H1 (cell line): ENCODE measurements at regions not wholly inside any gene's neighbourhood (a gene's known extent, or its start where the extent isn't known, plus 50 kb on each side); places are given as distances from the start of the nearest gene placed in this dataset.
A peak's percentile ranks its signal among the peaks of the same experiment; 100 is the strongest.

Experiments
- CTCF ChIA-PET: fragments of 300-600 bp; sonication (Branson Sonifier 250); formaldehyde crosslinking; loops from one replicate; lab custom pipeline; 2021; ENCODE audit not compliant: partially characterized antibody; lab: Charles Lee
- POLR2A ChIA-PET: fragments of 300-600 bp; sonication (Branson Sonifier 250); formaldehyde crosslinking; loops from one replicate; lab custom pipeline; 2021; ENCODE audit warnings: inconsistent platforms; ENCODE audit not compliant: partially characterized antibody; lab: Charles Lee
- DNase-seq, 2 experiments: peaks; one replicate each; pipeline versions ENCODE4 v3.0.0 to v3.0.0-alpha.2; 2010 to 2022; ENCODE audit warnings: low spot score in 2 of 2, low read depth in 1 of 2, mixed read lengths in 1 of 2
- FAIRE-seq: peaks from 2 replicates; lab custom pipeline; 2011; peaks lifted over from hg19 to GRCh38; lab: Jason Lieb, UNC
- H2AFZ ChIP-seq: 2 replicates; pipeline ENCODE4 v1.8.1; 2012; ENCODE audit warnings: low read length, inconsistent platforms
- H2AK5ac ChIP-seq: 2 replicates; pipeline ENCODE4 v1.6.1; 2013; ENCODE audit warnings: low read depth, low read length
- H2BK120ac ChIP-seq: replicated peaks from 2 replicates; pipeline ENCODE3; 2013; ENCODE audit warnings: low read depth, low read length, inconsistent platforms
- H2BK12ac ChIP-seq: 2 replicates; pipeline ENCODE4 v1.6.1; 2013; ENCODE audit warnings: low read depth, low read length
- H2BK15ac ChIP-seq: 2 replicates; pipeline ENCODE4 v1.6.1; 2013; ENCODE audit warnings: low read length
- H2BK20ac ChIP-seq: 2 replicates; pipeline ENCODE4 v1.6.1; 2013; ENCODE audit warnings: low read length
- H2BK5ac ChIP-seq: 2 replicates; pipeline ENCODE4 v1.6.1; 2013; ENCODE audit warnings: low read depth, low read length
- H3K14ac ChIP-seq: 2 replicates; pipeline ENCODE4 v1.6.1; 2013; ENCODE audit warnings: inconsistent platforms; ENCODE audit not compliant: insufficient read length
- H3K18ac ChIP-seq: 2 replicates; pipeline ENCODE4 v1.6.1; 2013; ENCODE audit warnings: low read length; ENCODE audit errors: extremely low read depth
- H3K23ac ChIP-seq: 2 replicates; pipeline ENCODE4 v1.6.1; 2013; ENCODE audit warnings: inconsistent platforms; ENCODE audit not compliant: insufficient read length
- H3K23me2 ChIP-seq: 2 replicates; pipeline ENCODE4 v1.6.1; 2013; ENCODE audit warnings: low read depth, low read length
- H3K27ac ChIP-seq: 2 replicates; pipeline ENCODE4 v1.6.1; 2011; ENCODE audit warnings: low read depth, low read length, inconsistent platforms
- H3K27me3 ChIP-seq, 4 experiments: replicated peaks in 1 of 4; 1 replicate in 1 of 4; 2 replicates in 3 of 4; pipeline versions ENCODE4 v1.6.1 to v1.8.1; 2011 to 2013; ENCODE audit warnings: low read length in 3 of 4, mild to moderate bottlenecking in 3 of 4, inconsistent platforms in 2 of 4, mixed read lengths in 2 of 4, moderate library complexity in 1 of 4; ENCODE audit not compliant: control insufficient read depth in 3 of 4, insufficient read depth in 3 of 4; ENCODE audit errors: extremely low read depth in 1 of 4
- H3K36me3 ChIP-seq, 4 experiments: 2 replicates each; pipeline versions ENCODE4 v1.6.1 to v1.8.1; 2011 to 2013; ENCODE audit warnings: mild to moderate bottlenecking in 4 of 4, low read length in 3 of 4, moderate library complexity in 2 of 4, control low read depth in 1 of 4, inconsistent platforms in 1 of 4; ENCODE audit not compliant: insufficient read depth in 4 of 4, control insufficient read depth in 2 of 4
- H3K4ac ChIP-seq: replicated peaks from 2 replicates; pipeline ENCODE3; 2013; ENCODE audit warnings: low read length, low read depth, mixed read lengths, inconsistent platforms; ENCODE audit not compliant: insufficient read length
- H3K4me1 ChIP-seq, 4 experiments: replicated peaks in 1 of 4; 1 replicate in 1 of 4; 2 replicates in 3 of 4; pipeline versions ENCODE4 v1.6.1 to v1.8.1; 2011 to 2013; ENCODE audit warnings: low read length in 3 of 4, inconsistent platforms in 2 of 4, mixed read lengths in 1 of 4; ENCODE audit not compliant: insufficient read depth in 4 of 4, control insufficient read depth in 3 of 4
- H3K4me2 ChIP-seq, 2 experiments: 2 replicates each; pipeline versions ENCODE4 v1.6.1 to v1.8.1; 2011 to 2013; ENCODE audit warnings: low read depth in 2 of 2, low read length in 2 of 2, control low read depth in 1 of 2, inconsistent platforms in 1 of 2, mild to moderate bottlenecking in 1 of 2; ENCODE audit not compliant: insufficient read depth in 1 of 2
- H3K4me3 ChIP-seq, 4 experiments: fragments of 200-600, 300-600 bp in 1 of 4; sonication (generic), shearing (Covaris generic), sonication (Bioruptor Twin) in 1 of 4; 2 replicates each; pipeline versions ENCODE4 v1.5.1 to v1.8.1; 2011 to 2016; ENCODE audit warnings: low read length in 4 of 4, low read depth in 3 of 4, control low read depth in 2 of 4, inconsistent platforms in 2 of 4, mild to moderate bottlenecking in 2 of 4, mixed read lengths in 1 of 4, moderate library complexity in 1 of 4; ENCODE audit not compliant: insufficient read depth in 2 of 4; ENCODE audit errors: extremely low read depth in 1 of 4
- H3K56ac ChIP-seq: replicated peaks from 2 replicates; pipeline ENCODE3; 2013; ENCODE audit warnings: low read depth, mild to moderate bottlenecking, mixed read lengths, low read length, inconsistent platforms; ENCODE audit not compliant: insufficient read length
- H3K79me1 ChIP-seq: 2 replicates; pipeline ENCODE4 v1.6.1; 2013; ENCODE audit warnings: low read depth, low read length, control low read depth
- H3K79me2 ChIP-seq, 2 experiments: 2 replicates each; pipeline versions ENCODE4 v1.6.1 to v1.8.1; 2012 to 2013; ENCODE audit warnings: low read length in 2 of 2, mild to moderate bottlenecking in 2 of 2, inconsistent platforms in 1 of 2; ENCODE audit not compliant: insufficient read depth in 2 of 2, control insufficient read depth in 1 of 2
- H3K9ac ChIP-seq, 4 experiments: replicated peaks in 1 of 4; 1 replicate in 1 of 4; 2 replicates in 3 of 4; pipeline versions ENCODE4 v1.6.1 to v1.8.1; 2011 to 2013; ENCODE audit warnings: low read depth in 3 of 4, low read length in 3 of 4, control low read depth in 2 of 4, mild to moderate bottlenecking in 2 of 4, moderate library complexity in 2 of 4, inconsistent platforms in 1 of 4; ENCODE audit errors: extremely low read depth in 1 of 4
- H3K9me3 ChIP-seq, 2 experiments: 2 replicates each; pipeline versions ENCODE4 v1.6.1 to v1.8.1; 2012 to 2013; ENCODE audit warnings: mild to moderate bottlenecking in 2 of 2, moderate library complexity in 2 of 2, control low read depth in 1 of 2, inconsistent platforms in 1 of 2, low read depth in 1 of 2, low read length in 1 of 2, mixed read lengths in 1 of 2; ENCODE audit not compliant: insufficient read depth in 2 of 2
- H4K20me1 ChIP-seq, 2 experiments: replicated peaks in 1 of 2; 2 replicates each; pipeline versions ENCODE3 to v1.8.1; 2011 to 2013; ENCODE audit warnings: inconsistent platforms in 2 of 2, low read length in 2 of 2, mild to moderate bottlenecking in 1 of 2; ENCODE audit not compliant: insufficient read depth in 2 of 2, control insufficient read depth in 1 of 2
- H4K5ac ChIP-seq: 2 replicates; pipeline ENCODE4 v1.6.1; 2013; ENCODE audit warnings: low read length, low read depth, mixed read lengths, inconsistent platforms; ENCODE audit not compliant: insufficient read length
- H4K8ac ChIP-seq: 2 replicates; pipeline ENCODE4 v1.8.0; 2013; ENCODE audit warnings: mild to moderate bottlenecking, moderate library complexity, low read length, inconsistent platforms; ENCODE audit not compliant: insufficient read depth; ENCODE audit errors: extremely low read depth
- H4K91ac ChIP-seq: replicated peaks from 2 replicates; pipeline ENCODE3; 2013; ENCODE audit warnings: low read length, mixed read lengths, inconsistent platforms; ENCODE audit not compliant: insufficient read length
- CHD1 ChIP-seq: IDR thresholded peaks from 2 replicates; pipeline ENCODE4 v1.6.1; 2012; ENCODE audit warnings: low read depth, low read length, improper control_type of control experiment
- EGR1 ChIP-seq: IDR thresholded peaks from 2 replicates; pipeline ENCODE4 v1.6.1; 2011; ENCODE audit warnings: low read depth, low read length, borderline replicate concordance
- POLR2A ChIP-seq, 2 experiments: IDR thresholded peaks; 1 replicate in 1 of 2; 2 replicates in 1 of 2; pipeline ENCODE4 v1.6.1; 2011; ENCODE audit warnings: low read depth in 2 of 2, low read length in 2 of 2, mild to moderate bottlenecking in 2 of 2; ENCODE audit errors: control extremely low read depth in 1 of 2
- RAD21 ChIP-seq, 2 experiments: IDR thresholded peaks in 1 of 2; conservative IDR thresholded peaks in 1 of 2; 2 replicates each; pipeline ENCODE4 v1.6.1; 2011; ENCODE audit warnings: low read depth in 2 of 2, low read length in 2 of 2, improper control_type of control experiment in 1 of 2, inconsistent platforms in 1 of 2, mild to moderate bottlenecking in 1 of 2, moderate library complexity in 1 of 2
- RBBP5 ChIP-seq: IDR thresholded peaks from 2 replicates; pipeline ENCODE4 v1.7.1; 2012; ENCODE audit warnings: low read depth, mild to moderate bottlenecking, inconsistent platforms, low read length, moderate library complexity, borderline replicate concordance
- SIRT6 ChIP-seq: IDR thresholded peaks from one replicate; pipeline ENCODE4 v1.7.1; 2012; ENCODE audit warnings: low read length, inconsistent platforms
- SIX5 ChIP-seq: IDR thresholded peaks from 2 replicates; pipeline ENCODE4 v1.6.1; 2011; ENCODE audit warnings: mild to moderate bottlenecking, low read depth, low read length
- TBP ChIP-seq: IDR thresholded peaks from 2 replicates; pipeline ENCODE4 v1.6.1; 2011; ENCODE audit warnings: low read depth, low read length, improper control_type of control experiment
- TCF12 ChIP-seq: IDR thresholded peaks from 2 replicates; pipeline ENCODE4 v1.6.1; 2011; ENCODE audit warnings: low read depth, mild to moderate bottlenecking, low read length
- WGBS, 2 experiments: shearing (Covaris generic) in 1 of 2; methylation state at CpG; one replicate each; pipeline versions ENCODE4 v1.1.6 to v1.1.7; 2013 to 2015; ENCODE audit warnings: low lambda C conversion rate in 2 of 2, mixed read lengths in 2 of 2, inconsistent platforms in 1 of 2, low coverage in 1 of 2, missing lambda C conversion rate in 1 of 2; ENCODE audit not compliant: insufficient replicate concordance in 2 of 2, insufficient coverage in 1 of 2, insufficient read length in 1 of 2; ENCODE audit errors: extremely low coverage in 1 of 2, missing lambda C conversion rate in 1 of 2; 5-methylcytosine and 5-hydroxymethylcytosine counted together
- TF ChIP-seq, protein P1 (sequence below), 3 experiments: IDR thresholded peaks; 1 replicate in 2 of 3; 2 replicates in 1 of 3; pipeline versions ENCODE4 v1.5.1 to v1.6.1; 2011; ENCODE audit warnings: low read length in 3 of 3, mild to moderate bottlenecking in 3 of 3, inconsistent platforms in 2 of 3, low read depth in 1 of 3, moderate library complexity in 1 of 3; ENCODE audit not compliant: insufficient read depth in 1 of 3; ENCODE audit errors: control extremely low read depth in 1 of 3
- TF ChIP-seq, protein P2 (sequence below): IDR thresholded peaks from 2 replicates; pipeline ENCODE4 v1.6.1; 2012; ENCODE audit warnings: inconsistent platforms

DNA sequence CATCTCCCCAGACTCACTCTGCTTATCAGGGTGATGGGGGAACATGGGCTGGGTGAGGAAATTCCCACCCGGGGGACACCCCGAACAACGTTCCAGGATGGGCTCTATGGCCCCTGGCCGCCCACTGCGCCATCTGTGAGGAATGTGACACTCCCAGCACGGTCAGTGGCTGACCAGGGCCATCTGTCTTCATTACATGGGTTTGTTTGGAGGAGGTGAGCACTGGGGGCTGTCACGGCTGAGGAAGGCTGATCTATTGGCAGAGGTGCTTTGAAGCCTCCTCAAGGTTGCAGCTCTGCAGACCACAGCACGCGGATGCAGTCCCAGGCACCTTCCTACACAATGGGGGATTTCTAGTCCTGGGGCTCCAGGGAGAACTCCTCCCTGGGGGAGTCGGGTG, 214.1 kb upstream of the FOXF1 start:
- Histone ChIP-seq H3K4me2 (no peak overlapping the region), H3K56ac (no peak overlapping the region), H3K9me3 (no peaks in the 10 kb centered on the region), H4K8ac (no peak overlapping the region), H3K14ac (no peak overlapping the region), H3K4me1 (peaks cover 0 to 8% (median 4%) of the 10 kb centered on the region in 4 experiments; a peak in 6 of 7 replicates), H3K23me2 (no peaks in the 10 kb centered on the region; the same call in none of the 2 replicates), H2BK12ac (no peak overlapping the region), H4K20me1 (no peaks in the 10 kb centered on the region), H2AFZ (no peak overlapping the region), H3K4ac (no peak overlapping the region), H3K36me3 (no peaks in the 10 kb centered on the region), H3K79me2 (no peaks in the 10 kb centered on the region), H2BK20ac (0 out of 2 replicates have a peak overlapping the region, but pooled peaks have one; percentile 18), H2BK15ac (no peak overlapping the region; the same call in 1 of the 2 replicates), H3K79me1 (no peaks in the 10 kb centered on the region), H2BK5ac (no peak overlapping the region), H2AK5ac (no peak overlapping the region; the same call in 1 of the 2 replicates), H3K27ac (no peak overlapping the region), H4K91ac (no peak overlapping the region), H3K9ac (no peak overlapping the region), H3K23ac (no peak overlapping the region), H3K4me3 (no peak overlapping the region), H3K27me3 (peaks cover 0 to 12% (median 8%) of the 10 kb centered on the region in 4 experiments; a peak in 4 of 7 replicates), H2BK120ac (no peak overlapping the region), H3K18ac (no peak overlapping the region), H4K5ac (no peak overlapping the region)
- ChIA-PET CTCF (interaction anchor here (1.6 kb wide), 1 partner anchor 247 kb away, joined by 4 read pairs; no protein-coding TSS in a partner anchor), POLR2A (no interaction called here)
- FAIRE-seq (no peak), DNase-seq (no peak)
- WGBS, 2 experiments = 84% methylated on average over 7 of the region's 10 CpGs; no CpG with 5 or more reads in 1 of the 2 experiments
- TF ChIP-seq, protein P1, sequence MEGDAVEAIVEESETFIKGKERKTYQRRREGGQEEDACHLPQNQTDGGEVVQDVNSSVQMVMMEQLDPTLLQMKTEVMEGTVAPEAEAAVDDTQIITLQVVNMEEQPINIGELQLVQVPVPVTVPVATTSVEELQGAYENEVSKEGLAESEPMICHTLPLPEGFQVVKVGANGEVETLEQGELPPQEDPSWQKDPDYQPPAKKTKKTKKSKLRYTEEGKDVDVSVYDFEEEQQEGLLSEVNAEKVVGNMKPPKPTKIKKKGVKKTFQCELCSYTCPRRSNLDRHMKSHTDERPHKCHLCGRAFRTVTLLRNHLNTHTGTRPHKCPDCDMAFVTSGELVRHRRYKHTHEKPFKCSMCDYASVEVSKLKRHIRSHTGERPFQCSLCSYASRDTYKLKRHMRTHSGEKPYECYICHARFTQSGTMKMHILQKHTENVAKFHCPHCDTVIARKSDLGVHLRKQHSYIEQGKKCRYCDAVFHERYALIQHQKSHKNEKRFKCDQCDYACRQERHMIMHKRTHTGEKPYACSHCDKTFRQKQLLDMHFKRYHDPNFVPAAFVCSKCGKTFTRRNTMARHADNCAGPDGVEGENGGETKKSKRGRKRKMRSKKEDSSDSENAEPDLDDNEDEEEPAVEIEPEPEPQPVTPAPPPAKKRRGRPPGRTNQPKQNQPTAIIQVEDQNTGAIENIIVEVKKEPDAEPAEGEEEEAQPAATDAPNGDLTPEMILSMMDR (IDR thresholded peaks at IDR 0.05; ENCODE audit: control extremely low read depth in 1 of 3, insufficient read depth in 1 of 3, low read depth in 1 of 3, low read length in 3 of 3) = no peak
- TF ChIP-seq TCF12 = no peak
- TF ChIP-seq RBBP5 = no peak
- TF ChIP-seq RAD21 (IDR thresholded peaks at IDR 0.05 in 1 of 2, conservative IDR thresholded peaks at IDR 0.05 in 1 of 2; ENCODE audit: low read depth in 2 of 2, low read length in 2 of 2) = no peak
- no peak for TF ChIP-seq TBP
- TF ChIP-seq, protein P2, sequence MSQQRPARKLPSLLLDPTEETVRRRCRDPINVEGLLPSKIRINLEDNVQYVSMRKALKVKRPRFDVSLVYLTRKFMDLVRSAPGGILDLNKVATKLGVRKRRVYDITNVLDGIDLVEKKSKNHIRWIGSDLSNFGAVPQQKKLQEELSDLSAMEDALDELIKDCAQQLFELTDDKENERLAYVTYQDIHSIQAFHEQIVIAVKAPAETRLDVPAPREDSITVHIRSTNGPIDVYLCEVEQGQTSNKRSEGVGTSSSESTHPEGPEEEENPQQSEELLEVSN = no peak
- TF ChIP-seq POLR2A (IDR thresholded peaks at IDR 0.05; ENCODE audit: control extremely low read depth in 1 of 2, low read depth in 2 of 2, low read length in 2 of 2) = no peak
- TF ChIP-seq SIX5 = no peak
- no peak for TF ChIP-seq SIRT6
- no peak for TF ChIP-seq EGR1
- TF ChIP-seq CHD1 = no peak
